Testis (tissue), 2 donors: ENCODE measurements at regions not wholly inside any gene's neighbourhood (a gene's known extent, or its start where the extent isn't known, plus 50 kb on each side); places are given as distances from the start of the nearest gene placed in this dataset.

Source experiments
- POLR2A ChIP-seq: fragments of 450-650 bp; IDR thresholded peaks from one replicate; pipeline ENCODE4 v1.6.1; 2017; ENCODE audit warnings: antibody characterized with exemption, mild to moderate bottlenecking, moderate library complexity
- TF ChIP-seq, protein P1 (sequence below), 3 experiments: fragments of 450-650 bp in 2 of 3; fragments of 200-600 bp in 1 of 3; sonication (generic) in 1 of 3; IDR thresholded peaks; one replicate each; pipeline ENCODE4 v1.5.1; 2016 to 2019; ENCODE audit warnings: antibody characterized with exemption in 3 of 3, mild to moderate bottlenecking in 2 of 3, moderate library complexity in 1 of 3

DNA sequence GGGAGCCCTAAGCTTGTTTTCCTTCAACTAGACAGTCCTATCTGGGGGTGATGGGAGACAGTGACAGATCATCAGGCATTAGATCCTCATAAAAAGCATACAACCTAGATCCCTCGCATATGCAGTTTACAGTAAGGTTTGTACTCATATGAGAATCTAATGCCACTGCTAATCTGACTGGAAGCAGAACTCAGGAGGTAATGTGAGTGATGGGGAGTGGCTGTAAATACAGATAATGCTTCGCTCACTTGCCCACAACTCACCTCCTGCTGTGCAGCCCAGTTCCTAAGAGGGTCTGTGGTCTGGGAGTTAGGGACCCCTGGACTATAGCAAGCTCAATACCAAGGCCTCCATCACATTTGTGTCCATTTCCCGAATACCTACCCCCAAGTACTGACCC, 260.5 kb downstream of the CDK5RAP2 start:
- TF ChIP-seq, protein P1, sequence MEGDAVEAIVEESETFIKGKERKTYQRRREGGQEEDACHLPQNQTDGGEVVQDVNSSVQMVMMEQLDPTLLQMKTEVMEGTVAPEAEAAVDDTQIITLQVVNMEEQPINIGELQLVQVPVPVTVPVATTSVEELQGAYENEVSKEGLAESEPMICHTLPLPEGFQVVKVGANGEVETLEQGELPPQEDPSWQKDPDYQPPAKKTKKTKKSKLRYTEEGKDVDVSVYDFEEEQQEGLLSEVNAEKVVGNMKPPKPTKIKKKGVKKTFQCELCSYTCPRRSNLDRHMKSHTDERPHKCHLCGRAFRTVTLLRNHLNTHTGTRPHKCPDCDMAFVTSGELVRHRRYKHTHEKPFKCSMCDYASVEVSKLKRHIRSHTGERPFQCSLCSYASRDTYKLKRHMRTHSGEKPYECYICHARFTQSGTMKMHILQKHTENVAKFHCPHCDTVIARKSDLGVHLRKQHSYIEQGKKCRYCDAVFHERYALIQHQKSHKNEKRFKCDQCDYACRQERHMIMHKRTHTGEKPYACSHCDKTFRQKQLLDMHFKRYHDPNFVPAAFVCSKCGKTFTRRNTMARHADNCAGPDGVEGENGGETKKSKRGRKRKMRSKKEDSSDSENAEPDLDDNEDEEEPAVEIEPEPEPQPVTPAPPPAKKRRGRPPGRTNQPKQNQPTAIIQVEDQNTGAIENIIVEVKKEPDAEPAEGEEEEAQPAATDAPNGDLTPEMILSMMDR (IDR thresholded peaks at IDR 0.05) = no peak
- no peak for TF ChIP-seq POLR2A
